ENCODE measurements at regions not wholly inside any gene's neighbourhood (a gene's known extent, or its start where the extent isn't known, plus 50 kb on each side); places are given as distances from the start of the nearest gene placed in this dataset.
"Not testable (repeated sequence)": the region's sequence is repeated elsewhere in the genome, so short reads cannot be mapped to it uniquely, and the experiment has no call there.

DNA sequence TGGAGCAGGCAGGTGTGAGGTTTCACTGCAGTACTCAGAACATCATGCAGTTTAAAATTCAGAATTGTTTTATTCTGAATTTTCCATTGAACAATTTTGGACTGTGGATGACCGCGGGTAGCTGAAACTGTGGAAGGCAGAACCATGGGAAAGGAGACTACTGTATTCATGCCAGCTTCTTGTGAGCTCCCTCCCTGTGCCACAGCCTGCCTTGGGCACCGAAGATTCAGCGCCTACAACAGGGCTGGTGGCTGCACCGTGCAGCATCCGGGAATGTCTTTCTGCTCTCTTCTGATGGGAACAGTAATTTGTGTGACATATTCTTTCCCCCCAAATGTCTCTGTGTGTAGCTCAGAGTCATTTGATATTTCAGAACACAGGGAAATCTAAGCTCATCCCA lies 118.5 kb upstream of the NKX1-1 start:
- no peak for DNase-seq (ENCODE audit: low spot score)

DNA sequence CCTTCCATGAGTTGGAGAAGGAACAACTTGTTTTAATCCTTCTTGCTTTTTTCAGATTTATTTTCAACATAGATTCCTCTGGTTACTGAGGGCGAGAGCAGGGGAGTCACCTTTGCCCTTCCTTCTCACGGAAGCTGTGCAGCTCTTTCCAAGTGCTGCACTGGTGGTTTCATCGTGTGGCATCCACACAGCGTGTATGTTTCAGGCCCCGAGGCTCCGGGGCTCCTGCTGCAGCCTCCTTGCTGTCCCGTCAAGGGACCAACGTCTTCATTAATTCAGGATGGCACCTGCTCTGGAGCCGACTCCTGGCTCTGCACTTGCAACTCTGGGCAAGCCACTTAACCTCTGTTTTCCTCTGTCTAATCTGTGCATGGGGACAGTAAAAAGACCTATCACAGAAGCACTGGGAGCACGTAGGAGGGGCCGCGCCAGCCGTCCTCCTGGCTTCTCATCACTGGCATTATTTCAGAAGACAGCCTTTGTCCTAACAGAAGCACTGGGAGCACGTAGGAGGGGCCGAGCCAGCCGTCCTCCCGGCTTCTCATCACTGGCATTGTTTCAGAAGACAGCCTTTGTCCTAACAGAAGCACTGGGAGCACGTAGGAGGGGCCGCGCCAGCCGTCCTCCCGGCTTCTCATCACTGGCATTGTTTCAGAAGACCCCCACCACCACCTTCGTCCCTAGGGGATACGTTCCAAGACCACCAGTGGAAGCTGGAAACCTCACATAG lies 117.8 kb upstream of the NKX1-1 start:
- no peak for DNase-seq (ENCODE audit: low spot score)

DNA sequence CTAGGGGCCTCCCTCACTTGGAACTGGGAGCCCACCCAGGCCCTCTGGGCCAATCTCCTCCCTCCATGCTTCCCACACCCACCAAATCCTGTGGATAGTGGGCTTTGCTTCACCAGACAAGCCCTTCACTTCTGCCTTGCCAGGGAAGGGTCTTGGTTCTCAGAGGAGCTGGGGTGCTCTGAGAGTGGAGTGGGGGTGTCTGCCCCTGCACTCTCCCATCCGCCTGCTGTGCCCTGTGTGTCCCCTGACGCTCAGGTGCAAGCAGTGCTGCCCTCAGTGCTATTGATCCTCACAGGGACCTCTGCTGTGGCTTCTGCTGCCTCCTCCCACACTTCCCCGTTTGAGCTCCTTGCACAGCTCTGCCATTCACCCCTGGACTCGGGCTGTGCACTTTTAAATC lies 117.3 kb upstream of the NKX1-1 start:
- no peak for DNase-seq (ENCODE audit: low spot score)

DNA sequence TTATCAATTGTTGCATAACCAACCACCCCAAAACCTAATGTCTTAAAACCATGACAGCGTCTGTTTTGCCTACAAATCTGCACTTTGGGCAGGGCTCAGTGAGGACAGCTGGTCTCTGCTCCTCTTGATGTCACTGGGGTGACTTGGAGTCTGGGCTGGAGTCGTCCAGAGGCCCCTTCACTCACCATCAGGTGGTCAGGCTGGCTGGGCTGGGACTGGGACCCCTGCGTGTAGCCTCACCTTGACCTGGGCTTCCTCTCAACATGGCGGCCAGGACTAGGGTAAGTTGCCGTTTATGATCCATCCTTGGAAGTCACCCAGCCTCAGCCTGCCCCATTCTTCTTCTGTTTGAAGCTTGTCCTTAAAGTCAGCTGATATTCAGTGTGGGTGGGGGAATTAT lies 116.8 kb upstream of the NKX1-1 start:
- DNase-seq (ENCODE audit: low spot score): no peak

DNA sequence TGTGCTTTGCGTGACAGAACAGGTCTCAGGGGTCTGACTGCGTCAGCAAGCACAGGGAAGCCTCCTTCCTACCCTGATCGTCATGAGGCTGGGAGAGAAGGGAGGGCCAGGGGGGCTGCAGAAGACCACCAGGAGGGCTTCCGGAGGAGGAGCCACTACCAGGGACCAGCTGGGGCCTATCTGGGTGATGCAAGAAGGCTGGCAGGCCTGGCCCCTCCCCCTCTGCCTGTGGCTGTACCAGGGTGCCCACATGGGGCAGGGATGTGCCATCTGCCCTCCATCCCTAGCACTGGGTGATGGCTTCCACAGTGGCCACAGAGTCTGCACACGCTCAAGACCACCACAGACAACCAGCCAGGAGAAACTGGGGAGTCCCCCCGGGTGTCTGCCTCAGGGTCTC lies 116.4 kb upstream of the NKX1-1 start:
- DNase-seq (ENCODE audit: low spot score): no peak

DNA sequence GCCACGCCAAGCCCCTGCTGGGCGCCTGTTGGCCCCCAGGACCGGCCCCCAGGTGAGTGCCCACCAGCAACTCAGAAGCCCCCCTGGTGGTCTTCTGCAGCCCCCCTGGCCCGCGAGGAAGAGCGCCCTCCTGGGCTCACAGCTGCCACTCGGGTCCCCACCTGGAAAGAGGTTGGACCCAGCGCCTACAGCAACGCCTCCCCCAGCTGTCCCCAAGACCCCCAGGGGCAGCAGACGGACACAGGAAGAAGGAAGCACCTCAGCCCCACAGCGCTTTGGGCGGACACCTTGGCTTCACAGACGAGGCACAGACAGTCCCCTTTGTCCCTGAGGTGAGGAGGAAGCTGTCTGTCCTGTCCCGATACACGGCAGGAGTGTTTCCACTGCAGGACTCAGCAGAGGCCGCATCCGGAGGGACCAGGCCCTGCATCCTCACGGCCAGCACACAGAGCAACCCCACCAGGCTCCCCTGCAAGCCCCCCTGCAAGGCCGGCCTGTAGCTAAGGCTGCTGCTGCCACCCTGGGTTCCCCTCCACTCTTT lies 115.6 kb upstream of the NKX1-1 start:
- no peak for DNase-seq (ENCODE audit: low spot score)

DNA sequence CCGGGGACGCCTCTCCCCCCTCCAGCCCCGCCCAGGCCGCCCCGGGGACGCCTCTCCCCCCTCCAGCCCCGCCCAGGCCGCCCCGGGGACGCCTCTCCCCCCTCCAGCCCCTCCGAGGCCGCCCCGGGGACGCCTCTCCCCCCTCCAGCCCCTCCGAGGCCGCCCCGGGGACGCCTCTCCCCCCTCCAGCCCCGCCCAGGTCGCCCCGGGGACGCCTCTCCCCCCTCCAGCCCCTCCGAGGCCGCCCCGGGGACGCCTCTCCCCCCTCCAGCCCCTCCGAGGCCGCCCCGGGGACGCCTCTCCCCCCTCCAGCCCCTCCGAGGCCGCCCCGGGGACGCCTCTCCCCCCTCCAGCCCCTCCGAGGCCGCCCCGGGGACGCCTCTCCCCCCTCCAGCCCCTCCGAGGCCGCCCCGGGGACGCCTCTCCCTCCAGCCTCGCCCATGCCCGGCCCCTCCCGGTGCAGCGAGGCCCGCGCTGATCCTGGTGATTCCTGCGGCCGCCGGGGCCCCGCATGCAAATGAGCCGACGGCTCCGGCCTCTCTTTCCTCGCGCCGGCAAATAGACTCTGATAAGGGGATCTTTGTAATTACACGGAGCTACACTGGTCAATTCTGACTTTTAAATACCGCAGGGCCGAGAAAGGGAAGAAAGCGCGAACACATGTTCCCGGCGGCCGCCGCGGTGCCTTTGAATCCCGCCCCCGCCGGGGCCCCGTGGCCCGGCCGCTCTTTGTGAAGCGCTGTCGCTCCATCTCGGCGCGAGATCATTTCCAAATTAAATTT lies 114.7 kb upstream of the NKX1-1 start:
- not testable (repeated sequence) for DNase-seq (ENCODE audit: low spot score)

DNA sequence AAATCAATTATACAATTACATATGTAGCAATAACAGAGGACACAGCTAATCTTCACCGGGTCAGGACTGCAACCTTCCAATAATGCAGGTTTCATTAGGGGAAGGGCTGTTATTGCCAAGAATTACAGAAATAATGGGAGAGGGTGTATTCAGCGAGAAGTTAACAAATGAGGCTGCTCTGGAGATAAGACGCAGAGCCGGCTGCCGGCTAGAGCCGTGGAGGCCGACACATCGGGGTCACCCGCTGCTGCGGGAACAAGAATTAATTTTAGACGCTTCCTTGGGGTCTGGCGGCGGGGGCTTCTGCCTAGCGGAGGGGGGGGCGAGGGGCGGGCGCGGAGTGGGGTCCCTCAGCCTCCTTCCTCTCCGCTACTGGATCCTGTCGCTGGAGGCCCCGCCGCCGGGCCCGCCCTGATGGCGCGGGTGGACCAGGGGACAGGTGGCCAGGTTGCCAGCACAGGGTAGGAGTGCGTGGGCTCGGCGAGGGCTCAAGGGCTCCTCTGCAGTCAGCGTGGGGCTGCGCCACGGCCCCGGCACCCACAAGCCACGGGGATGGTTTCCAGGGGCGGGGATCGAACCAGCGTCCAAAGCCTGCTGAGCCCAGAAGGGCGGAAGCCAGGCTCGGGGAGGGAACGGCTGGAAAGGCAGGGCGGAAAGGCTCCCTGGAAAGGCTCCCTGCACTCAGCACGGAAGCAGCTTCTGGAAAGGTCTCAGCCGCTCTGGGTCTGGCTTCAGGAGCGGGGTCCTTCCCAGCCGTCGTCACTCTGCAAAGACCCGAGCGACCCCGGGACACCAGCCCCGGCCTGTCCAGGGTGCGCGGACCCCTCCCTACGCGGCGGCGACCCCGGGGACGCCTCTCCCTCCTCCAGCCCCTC lies 113.8 kb upstream of the NKX1-1 start:
- no peak for DNase-seq (ENCODE audit: low spot score)

DNA sequence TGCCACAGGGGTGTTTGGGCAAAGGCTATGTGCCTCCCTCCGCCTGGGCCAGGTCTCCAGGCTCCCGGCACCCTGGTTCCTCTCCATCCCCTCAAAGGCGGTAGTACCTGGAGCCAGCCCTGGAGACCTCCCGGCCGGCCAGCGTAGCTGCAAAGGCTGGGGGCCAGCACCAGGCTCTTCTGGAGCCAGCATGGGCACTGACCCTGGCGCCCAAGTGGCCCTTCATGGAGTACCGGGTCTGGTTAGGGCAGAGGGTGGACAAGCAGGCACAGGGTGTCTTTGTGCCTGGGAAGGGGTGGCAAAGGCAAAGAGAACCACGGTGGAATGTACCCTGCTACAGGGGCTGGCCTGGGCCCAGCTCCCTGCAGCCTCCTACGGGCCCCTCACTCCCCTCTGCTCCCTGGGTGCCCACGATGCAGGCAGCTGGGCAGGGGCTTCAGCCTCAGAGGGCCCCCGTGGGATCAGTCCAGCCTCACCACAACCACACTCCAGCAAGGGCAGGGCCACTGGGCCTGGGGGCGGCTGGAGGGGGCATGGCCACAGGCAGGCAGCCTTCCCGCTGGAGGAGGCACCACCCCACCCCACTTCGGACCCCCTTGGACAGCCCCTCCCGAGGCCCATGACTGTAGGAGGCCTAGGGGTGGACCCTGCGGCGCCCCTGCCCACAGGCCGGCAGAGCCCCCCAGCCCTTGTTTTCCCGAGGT lies 112.9 kb upstream of the NKX1-1 start:
- DNase-seq (ENCODE audit: low spot score): no peak

DNA sequence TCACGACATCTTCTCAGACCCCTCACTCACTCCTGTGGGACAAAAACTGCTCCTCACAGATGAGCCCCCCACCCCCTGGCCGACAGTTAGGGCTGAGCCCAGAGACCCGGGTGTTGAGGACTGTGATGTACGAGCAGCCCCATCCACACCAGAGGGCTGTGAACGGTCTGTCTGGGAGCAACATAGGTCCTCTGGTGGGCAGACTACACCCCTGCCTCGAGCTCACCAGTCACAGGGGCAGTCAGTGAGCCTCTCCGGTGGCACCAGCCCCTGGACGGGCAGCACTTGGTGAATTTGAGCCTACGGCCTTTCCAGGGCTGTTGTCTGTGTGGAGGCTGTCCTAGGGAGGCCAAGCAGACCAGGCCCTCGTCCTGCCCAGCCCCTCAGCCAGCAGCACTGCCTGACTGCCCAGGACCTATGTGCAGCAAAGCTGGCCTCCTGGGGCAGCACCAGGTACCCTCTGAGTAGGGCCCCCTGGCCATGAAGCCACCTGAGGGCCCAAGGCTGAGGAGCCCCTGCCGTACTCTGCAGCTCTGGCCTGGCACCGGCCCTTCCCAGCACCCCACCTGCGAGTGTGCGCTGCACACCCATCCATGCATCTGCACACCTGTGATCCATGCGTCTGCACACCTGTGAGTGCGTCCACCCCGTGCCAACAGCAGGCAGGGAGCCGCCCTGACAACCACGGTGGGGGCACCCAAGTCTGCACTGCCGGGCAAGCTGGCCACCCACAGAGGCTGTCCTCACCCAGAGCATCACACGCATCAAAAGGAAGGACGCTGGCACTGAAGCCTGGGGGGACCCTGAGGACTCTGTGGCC lies 111.6 kb upstream of the NKX1-1 start:
- no peak for DNase-seq (ENCODE audit: low spot score)

DNA sequence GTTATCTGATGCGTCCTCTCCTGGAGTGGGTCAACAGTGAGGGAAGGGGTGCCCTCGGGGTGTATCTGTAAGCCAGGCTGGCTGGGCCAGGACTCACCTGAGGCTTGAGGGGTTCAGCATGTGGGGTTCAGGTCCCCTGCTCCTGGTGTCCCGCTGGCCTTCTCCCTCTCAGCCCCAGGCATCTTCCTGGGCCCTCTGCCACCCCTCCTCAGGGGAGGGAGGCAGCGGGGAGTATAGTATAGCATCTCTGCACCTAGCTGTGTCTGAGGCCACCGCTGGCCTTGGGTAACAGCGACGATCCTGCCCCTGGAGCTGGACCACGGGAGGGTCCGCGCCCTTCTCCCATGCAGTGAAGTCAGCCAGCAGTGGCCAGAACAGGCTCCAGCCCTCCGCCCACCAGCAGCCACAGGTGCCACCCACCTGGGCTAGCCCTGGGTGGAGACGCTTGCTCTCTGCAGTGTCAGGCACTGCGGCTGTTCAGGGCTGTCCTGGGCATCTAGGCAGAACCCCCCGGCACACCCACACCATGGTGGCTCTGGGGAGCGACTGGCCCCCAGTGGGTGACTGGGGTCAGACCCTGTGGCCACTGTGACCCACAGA lies 110.7 kb upstream of the NKX1-1 start:
- no peak for DNase-seq (ENCODE audit: low spot score)

DNA sequence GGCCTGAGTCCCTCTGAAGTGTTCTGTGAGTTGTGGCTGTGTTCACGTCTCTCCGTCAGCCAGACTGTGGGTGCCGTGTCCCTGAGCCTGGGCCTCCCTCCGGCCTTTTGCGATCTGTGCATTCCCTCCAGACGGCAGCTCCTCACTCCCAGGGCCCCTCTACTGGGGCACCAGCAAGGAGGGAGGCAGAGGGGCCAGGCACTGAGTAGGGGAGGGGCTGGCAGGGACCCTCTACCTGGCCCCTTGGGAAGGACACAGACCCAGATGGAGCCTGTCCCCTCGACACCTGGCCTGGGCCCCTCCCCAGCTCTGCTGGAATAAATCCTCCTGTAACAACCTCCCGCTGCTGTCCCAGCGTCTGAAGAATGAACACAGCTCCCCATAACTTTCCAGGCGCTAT lies 110.0 kb upstream of the NKX1-1 start:
- no peak for DNase-seq (ENCODE audit: low spot score)

DNA sequence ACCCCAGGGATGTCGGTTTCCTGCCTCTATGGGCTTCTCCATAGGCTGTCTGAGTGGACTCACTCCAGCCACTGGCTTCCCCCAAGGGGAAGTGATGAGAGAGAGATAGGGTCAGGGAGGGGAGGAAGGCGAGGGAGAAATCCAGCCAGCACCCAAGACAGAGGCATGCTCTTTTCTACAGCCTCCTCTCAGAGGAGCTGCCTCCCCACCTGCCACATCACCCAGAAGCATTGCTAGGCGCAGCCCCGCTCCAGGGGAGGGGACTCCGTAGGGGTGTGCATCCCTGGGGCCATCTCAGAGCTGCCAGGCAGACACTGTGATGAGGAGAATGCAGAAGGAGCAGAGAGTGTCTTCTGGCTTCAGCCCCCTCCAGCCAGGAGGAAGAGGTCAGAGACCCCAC lies 109.5 kb upstream of the NKX1-1 start:
- no peak for DNase-seq (ENCODE audit: low spot score)

DNA sequence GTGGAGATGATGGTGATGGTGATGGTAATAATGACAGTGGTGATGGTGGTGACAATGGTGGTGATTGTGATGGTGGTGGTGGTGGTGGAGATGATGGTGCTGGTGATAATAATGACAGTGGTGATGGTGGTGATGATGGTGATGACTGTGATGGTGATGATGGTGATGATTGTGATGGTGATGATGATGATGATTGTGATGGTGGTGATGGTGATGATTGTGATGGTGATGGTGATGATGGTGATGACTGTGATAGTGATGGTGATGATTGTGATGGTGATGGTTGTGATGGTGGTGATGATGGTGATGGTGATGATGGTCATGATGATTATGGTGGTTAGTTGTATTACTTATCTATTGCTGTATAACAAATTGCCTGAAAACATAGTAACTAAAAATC lies 108.9 kb upstream of the NKX1-1 start:
- DNase-seq (ENCODE audit: low spot score): no peak

DNA sequence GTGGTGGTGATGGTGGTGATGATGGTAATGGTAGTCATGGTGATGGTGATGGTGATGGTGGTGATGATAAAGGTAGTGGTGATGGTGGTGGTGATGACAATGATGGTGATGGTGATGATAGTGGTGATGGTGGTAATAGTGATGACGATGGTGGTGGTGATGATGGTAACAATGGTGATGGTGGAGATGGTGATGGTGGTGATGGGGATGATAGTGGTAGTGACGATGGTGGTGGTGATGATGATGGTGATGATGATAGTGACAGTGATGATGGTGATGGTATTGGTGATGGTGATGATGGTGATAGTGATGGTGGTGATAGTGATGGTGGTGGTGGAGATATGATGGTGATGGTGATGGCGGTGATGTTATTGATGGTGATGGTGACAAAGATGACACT lies 108.4 kb upstream of the NKX1-1 start:
- DNase-seq (ENCODE audit: low spot score): no peak

DNA sequence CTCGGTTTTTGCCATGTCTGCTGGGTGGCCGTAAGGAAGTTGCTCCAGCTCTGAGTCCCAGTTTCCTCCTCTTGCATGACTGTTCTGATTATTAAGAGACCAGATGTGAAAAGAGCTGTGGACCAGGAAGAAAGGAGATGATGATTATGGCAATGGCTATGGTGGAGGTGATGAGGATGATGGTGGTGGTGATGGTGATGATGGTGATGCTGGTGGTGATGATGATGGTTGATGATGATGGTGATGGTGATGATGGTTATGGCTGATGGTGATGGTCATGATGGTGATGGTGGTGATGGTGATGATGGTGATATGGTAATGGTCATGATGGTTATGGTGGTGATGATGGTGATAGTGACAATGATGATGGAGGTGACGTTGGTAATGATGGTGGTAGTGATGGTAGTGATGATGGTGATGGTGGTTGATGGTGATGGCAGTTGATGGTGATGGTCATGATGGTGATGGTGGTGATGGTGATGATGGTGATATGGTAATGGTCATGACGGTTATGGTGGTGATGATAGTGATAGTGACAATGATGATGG lies 107.8 kb upstream of the NKX1-1 start:
- no peak for DNase-seq (ENCODE audit: low spot score)

DNA sequence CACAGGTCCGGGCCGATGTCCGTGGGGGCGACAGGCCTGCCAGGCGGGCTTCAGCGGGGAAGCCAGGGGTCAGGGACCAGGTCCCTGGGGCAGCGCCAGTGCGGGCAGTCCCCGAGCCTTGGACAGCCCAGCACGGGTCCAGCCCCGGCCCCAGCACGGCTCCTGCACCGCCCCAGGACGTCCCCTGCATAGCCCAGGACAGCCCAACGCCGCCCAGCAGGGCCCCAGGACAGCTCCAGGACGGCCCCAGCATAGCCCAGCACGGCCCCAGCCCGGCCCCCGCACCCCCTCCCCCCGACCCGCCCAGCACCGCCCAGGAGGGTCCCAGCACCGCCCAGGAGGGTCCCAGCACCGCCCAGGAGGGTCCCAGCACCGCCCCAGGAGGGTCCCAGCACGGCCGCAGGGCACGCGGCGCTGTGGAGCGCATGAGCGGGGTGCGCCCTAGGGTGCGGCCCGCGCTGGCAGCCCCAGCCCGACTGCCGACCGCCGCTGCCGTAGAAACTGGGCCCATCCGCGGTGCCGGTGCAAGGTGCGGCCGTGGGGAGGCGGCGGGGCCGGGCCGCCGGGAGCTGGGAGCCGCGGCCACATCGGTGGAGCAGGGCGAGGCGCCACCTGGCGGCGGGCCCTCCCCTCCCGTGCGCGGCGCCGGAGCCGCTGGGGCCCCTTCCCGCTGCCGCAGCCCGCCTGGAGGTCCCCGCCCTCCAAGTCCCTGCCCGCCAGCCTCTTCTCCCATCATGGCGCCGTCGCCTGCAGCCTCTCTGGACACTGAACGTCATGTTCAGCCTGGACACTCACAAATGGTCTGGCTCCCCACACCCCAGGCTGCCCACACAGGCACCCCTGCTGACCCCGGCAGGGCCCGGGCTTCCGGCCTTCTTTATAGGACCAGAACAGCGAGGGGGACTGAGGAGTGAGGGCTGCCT lies 106.8 kb upstream of the NKX1-1 start:
- no peak for DNase-seq (ENCODE audit: low spot score)

DNA sequence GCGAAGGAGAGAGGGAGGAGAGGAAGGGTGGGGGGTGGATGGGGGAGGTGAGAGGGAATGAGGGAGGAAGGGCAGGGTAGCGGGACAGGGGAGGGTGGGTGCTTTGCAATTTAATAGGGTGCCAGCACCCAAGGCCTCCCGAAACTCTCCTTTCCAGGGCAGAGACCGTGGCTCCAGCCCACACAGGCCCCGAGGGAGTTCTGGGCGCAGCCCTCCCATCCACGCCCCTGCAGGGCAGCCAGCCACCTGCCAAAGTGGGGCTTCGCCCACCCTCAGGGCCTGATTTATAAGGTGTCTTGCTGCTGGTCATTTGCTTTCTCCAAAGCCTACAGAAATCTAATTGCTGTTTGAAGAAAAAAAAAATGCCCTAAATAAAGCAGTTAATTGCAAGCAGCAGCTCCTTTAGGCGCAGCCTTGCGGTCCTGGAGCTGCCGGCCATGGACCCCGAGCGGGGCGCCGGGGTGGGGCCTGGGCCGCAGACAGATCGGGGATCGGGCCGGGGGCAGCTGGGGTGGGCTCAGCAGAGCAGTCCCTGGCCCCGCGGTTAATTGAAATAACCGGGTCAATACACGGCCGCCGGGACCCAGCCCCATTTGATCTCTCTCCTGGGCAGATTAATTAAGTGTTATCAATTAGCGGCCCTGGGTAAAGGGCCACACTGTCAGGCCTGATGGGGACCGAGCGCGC lies 106.0 kb upstream of the NKX1-1 start:
- DNase-seq (ENCODE audit: low spot score): no peak

Data from NAMALWA (cell line).